SHP77 treated with DMSO at 0.1 percent for 48 hours (cell line): ENCODE measurements at regions not wholly inside any gene's neighbourhood (a gene's known extent, or its start where the extent isn't known, plus 50 kb on each side); places are given as distances from the start of the nearest gene placed in this dataset.
"Not testable (repeated sequence)": the region's sequence is repeated elsewhere in the genome, so short reads cannot be mapped to it uniquely, and the experiment has no call there.

Experiments used
- DNase-seq: peaks from one replicate; lab custom pipeline; 2025; lab: John Stamatoyannopoulos, UW

GRCh38 chr12:116361414-116362223 lies 84.1 kb upstream of the MED13L start:
- DNase-seq, result peak; percentile 67

- no peak for DNase-seq
These were observed 87.6 kb upstream of the MED13L start for GRCh38 chr12:116365114-116365513.

GRCh38 chr12:116365606-116366455 lies 88.3 kb upstream of the MED13L start:
- DNase-seq, result no peak

- DNase-seq, result no peak
These were observed 88.9 kb upstream of the MED13L start for GRCh38 chr12:116366456-116366776.

- DNase-seq, result no peak
These were observed 89.3 kb upstream of the MED13L start for GRCh38 chr12:116366824-116367223.

GRCh38 chr12:116368196-116369194 lies 91.0 kb upstream of the MED13L start:
- DNase-seq, result no peak

- no peak for DNase-seq
These were observed 92.5 kb upstream of the MED13L start for GRCh38 chr12:116370004-116370404.

GRCh38 chr12:116370886-116371580 lies 93.5 kb upstream of the MED13L start:
- DNase-seq, result no peak

GRCh38 chr12:116372815-116373214 lies 95.3 kb upstream of the MED13L start:
- no peak for DNase-seq

GRCh38 chr12:116373572-116374206 lies 96.2 kb upstream of the MED13L start:
- DNase-seq, result no peak

GRCh38 chr12:116374207-116374606 lies 96.7 kb upstream of the MED13L start:
- DNase-seq, result no peak

GRCh38 chr12:116375278-116375842 lies 97.9 kb upstream of the MED13L start:
- no peak for DNase-seq

- DNase-seq, result no peak
These were observed 99.1 kb upstream of the MED13L start for GRCh38 chr12:116376354-116377193.

GRCh38 chr12:116377194-116377571 lies 99.7 kb upstream of the MED13L start:
- DNase-seq, result not testable (repeated sequence)

GRCh38 chr12:116378002-116378401 lies 100.5 kb upstream of the MED13L start:
- no peak for DNase-seq

- DNase-seq, result no peak
These were observed 102.6 kb upstream of the MED13L start for GRCh38 chr12:116380108-116380507.

GRCh38 chr12:116380740-116381139 lies 103.2 kb upstream of the MED13L start:
- DNase-seq, result not testable (repeated sequence)

- DNase-seq, result no peak
These were observed 103.8 kb upstream of the MED13L start for GRCh38 chr12:116381240-116381743.
